ENCODE measurements at regions not wholly inside any gene's neighbourhood (a gene's known extent, or its start where the extent isn't known, plus 50 kb on each side); places are given as distances from the start of the nearest gene placed in this dataset.
"Not testable (repeated sequence)": the region's sequence is repeated elsewhere in the genome, so short reads cannot be mapped to it uniquely, and the experiment has no call there.

- TF ChIP-seq, protein P1, sequence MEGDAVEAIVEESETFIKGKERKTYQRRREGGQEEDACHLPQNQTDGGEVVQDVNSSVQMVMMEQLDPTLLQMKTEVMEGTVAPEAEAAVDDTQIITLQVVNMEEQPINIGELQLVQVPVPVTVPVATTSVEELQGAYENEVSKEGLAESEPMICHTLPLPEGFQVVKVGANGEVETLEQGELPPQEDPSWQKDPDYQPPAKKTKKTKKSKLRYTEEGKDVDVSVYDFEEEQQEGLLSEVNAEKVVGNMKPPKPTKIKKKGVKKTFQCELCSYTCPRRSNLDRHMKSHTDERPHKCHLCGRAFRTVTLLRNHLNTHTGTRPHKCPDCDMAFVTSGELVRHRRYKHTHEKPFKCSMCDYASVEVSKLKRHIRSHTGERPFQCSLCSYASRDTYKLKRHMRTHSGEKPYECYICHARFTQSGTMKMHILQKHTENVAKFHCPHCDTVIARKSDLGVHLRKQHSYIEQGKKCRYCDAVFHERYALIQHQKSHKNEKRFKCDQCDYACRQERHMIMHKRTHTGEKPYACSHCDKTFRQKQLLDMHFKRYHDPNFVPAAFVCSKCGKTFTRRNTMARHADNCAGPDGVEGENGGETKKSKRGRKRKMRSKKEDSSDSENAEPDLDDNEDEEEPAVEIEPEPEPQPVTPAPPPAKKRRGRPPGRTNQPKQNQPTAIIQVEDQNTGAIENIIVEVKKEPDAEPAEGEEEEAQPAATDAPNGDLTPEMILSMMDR (conservative IDR thresholded peaks at IDR 0.05; ENCODE audit: low read length), result no peak
- H3K4me3 ChIP-seq (ENCODE audit: low read length), result no peak overlapping the region
- DNase-seq (ENCODE audit: low read depth), result no peak
Observed at GRCh38 chr7:79598351-79598750, 144.9 kb upstream of the MAGI2 start.

- not testable (repeated sequence) for DNase-seq (ENCODE audit: low read depth); H3K4me3 ChIP-seq (ENCODE audit: low read length)
Observed at GRCh38 chr7:79594671-79595070, 141.2 kb upstream of the MAGI2 start.

DNA sequence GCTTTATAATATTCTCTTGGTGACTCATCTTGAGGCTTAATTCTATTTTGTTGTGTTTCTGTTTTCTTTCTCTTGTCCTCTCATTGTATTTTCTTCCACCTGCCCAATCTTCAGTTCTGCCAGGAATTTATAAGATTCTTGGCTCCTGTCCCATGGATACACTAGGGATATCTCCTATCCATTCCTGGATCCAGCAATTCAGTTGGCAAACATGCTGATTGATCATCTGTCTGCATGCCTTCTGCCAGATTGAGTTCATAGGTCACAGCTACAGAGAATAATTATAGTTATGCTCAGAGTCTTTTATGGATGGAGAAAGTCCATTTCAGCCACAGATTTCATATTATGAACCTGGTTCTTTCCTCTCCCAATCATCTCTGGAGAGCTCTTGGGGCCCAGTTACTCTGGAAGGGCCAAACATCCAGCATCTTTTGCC is 140.4 kb upstream of the MAGI2 start:
- no peak overlapping the region for H3K4me3 ChIP-seq (ENCODE audit: low read length)
- no peak for DNase-seq (ENCODE audit: low read depth)
- TF ChIP-seq, protein P1 (conservative IDR thresholded peaks at IDR 0.05; ENCODE audit: low read length), result no peak

- no peak for DNase-seq (ENCODE audit: low read depth)
- H3K4me3 ChIP-seq (ENCODE audit: low read length), result no peak overlapping the region
- TF ChIP-seq, protein P1 (conservative IDR thresholded peaks at IDR 0.05; ENCODE audit: low read length), result no peak
Observed at GRCh38 chr7:79590916-79591623, 137.6 kb upstream of the MAGI2 start.

- H3K4me3 ChIP-seq (ENCODE audit: low read length), result no peak overlapping the region
- TF ChIP-seq, protein P1 (conservative IDR thresholded peaks at IDR 0.05; ENCODE audit: low read length), result no peak
- no peak for DNase-seq (ENCODE audit: low read depth)
Observed at GRCh38 chr7:79590391-79590790, 136.9 kb upstream of the MAGI2 start.

DNA sequence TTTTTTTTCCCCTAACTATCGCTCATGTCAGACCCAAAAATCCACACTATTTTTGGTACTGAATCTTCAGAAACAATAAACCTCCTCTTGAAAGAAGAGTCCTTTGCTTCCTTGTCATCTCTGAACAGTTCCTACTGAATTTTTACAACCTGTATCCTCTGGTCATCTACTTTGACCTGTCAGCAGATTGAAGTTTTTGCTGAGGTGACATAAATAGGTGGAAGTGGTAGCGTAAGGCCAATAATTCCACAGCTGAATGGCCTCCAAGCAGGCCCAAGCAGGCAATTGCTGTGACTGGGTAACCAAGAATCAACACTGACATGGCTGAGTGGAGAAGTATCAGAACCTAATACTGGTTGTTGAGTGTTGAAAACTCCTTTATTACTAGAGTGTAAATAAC is 117.4 kb upstream of the MAGI2 start:
- no peak overlapping the region for H3K4me3 ChIP-seq (ENCODE audit: low read length)
- TF ChIP-seq, protein P1 (conservative IDR thresholded peaks at IDR 0.05; ENCODE audit: low read length), result no peak

GRCh38 chr7:79563821-79564522 is 110.5 kb upstream of the MAGI2 start:
- H3K4me3 ChIP-seq (ENCODE audit: low read length), result no peak overlapping the region
- TF ChIP-seq, protein P1 (conservative IDR thresholded peaks at IDR 0.05; ENCODE audit: low read length), result no peak
- no peak for DNase-seq (ENCODE audit: low read depth)

More for the DNA sequence above, 117.4 kb upstream of the MAGI2 start:
- no peak for DNase-seq (ENCODE audit: low read depth)
